K562 (cell line): ENCODE measurements at regions not wholly inside any gene's neighbourhood (a gene's known extent, or its start where the extent isn't known, plus 50 kb on each side); places are given as distances from the start of the nearest gene placed in this dataset.

ENCODE experiments used
- ATAC-seq: fragments of 200-7000 bp; cut with Tn5 transposase; 3 replicates; pipeline ENCODE4 v1.9.1; 2020; ENCODE audit warnings: moderate library complexity
- BruUV-seq: library from RNA; stranded (reverse); fragments of 400-500 nt; replicated peaks from 2 replicates; lab custom pipeline; 2021; lab: Mats Ljungman, UMichigan
- CTCF ChIA-PET: fragments of 300-600 bp; formaldehyde crosslinking; extraction: SDS; loops from one replicate; lab custom pipeline; 2021; ENCODE audit warnings: low intra/inter-chr PET ratio; lab: Yijun Ruan, JAX
- POLR2A ChIA-PET: fragments of 300-600, 350-650 bp; sonication (Branson Sonifier 250); formaldehyde crosslinking; extraction: SDS; loops from one replicate; lab custom pipeline; 2021; ENCODE audit warnings: antibody characterized with exemption, inconsistent platforms; lab: Yijun Ruan, JAX
- DNase-seq, 4 experiments: peaks; one replicate each; pipeline versions ENCODE4 v3.0.0 to v3.0.0-alpha.2; 2011 to 2018; ENCODE audit warnings: low spot score in 3 of 4, mixed read lengths in 3 of 4; ENCODE audit errors: extremely low read depth in 1 of 4
- FAIRE-seq: peaks from 2 replicates; lab custom pipeline; 2011; peaks lifted over from hg19 to GRCh38; lab: Jason Lieb, UNC
- H2AFZ ChIP-seq: 2 replicates; pipeline ENCODE4 v1.6.0; 2011; ENCODE audit warnings: low read depth, low read length, control low read depth, inconsistent platforms
- H3K27ac ChIP-seq: fragments of 200-600 bp; 3 replicates; pipeline ENCODE4 v1.8.0; 2011; ENCODE audit warnings: low read depth, mild to moderate bottlenecking, control low read depth, inconsistent platforms, low read length, moderate library complexity, mixed read lengths; ENCODE audit errors: extremely low read depth
- H3K27me3 ChIP-seq, 2 experiments: fragments of 300-600 bp in 1 of 2; 2 replicates in 1 of 2; 3 replicates in 1 of 2; pipeline versions ENCODE4 v1.6.0 to v1.8.0; 2011; ENCODE audit warnings: inconsistent platforms in 2 of 2, low read length in 2 of 2, mild to moderate bottlenecking in 1 of 2, mixed read lengths in 1 of 2, moderate library complexity in 1 of 2; ENCODE audit not compliant: control insufficient read depth in 2 of 2, insufficient read depth in 2 of 2
- H3K36me3 ChIP-seq: fragments of 300-600 bp; 3 replicates; pipeline ENCODE4 v1.8.0; 2011; ENCODE audit warnings: mild to moderate bottlenecking, low read length, inconsistent platforms; ENCODE audit not compliant: control insufficient read depth, insufficient read depth
- H3K4me1 ChIP-seq, 2 experiments: fragments of 200-600 bp in 1 of 2; replicated peaks in 1 of 2; 2 replicates in 1 of 2; 3 replicates in 1 of 2; pipeline versions ENCODE4 v1.5.1 to v1.8.0; 2011; ENCODE audit warnings: inconsistent platforms in 2 of 2, low read length in 2 of 2, mild to moderate bottlenecking in 1 of 2, mixed read lengths in 1 of 2, moderate library complexity in 1 of 2; ENCODE audit not compliant: control insufficient read depth in 2 of 2, insufficient read depth in 2 of 2
- H3K4me2 ChIP-seq: 2 replicates; pipeline ENCODE4 v1.6.1; 2011; ENCODE audit warnings: low read length, control low read depth, inconsistent platforms, mixed read lengths; ENCODE audit not compliant: insufficient read depth
- H3K4me3 ChIP-seq: fragments of 200-600 bp; sonication (generic), shearing (Covaris generic); 2 replicates; pipeline ENCODE4 v1.5.1; 2016; ENCODE audit warnings: control low read depth, inconsistent platforms
- H3K79me2 ChIP-seq: fragments of 200-600 bp; 3 replicates; pipeline ENCODE4 v1.8.0; 2011; ENCODE audit warnings: low read length, inconsistent platforms; ENCODE audit not compliant: control insufficient read depth, insufficient read depth
- H3K9ac ChIP-seq, 2 experiments: 2 replicates each; pipeline versions ENCODE4 v1.6.0 to v1.6.1; 2011; ENCODE audit warnings: low read depth in 2 of 2, low read length in 2 of 2, control low read depth in 1 of 2, inconsistent platforms in 1 of 2, mild to moderate bottlenecking in 1 of 2, mixed read lengths in 1 of 2; ENCODE audit not compliant: insufficient read depth in 1 of 2
- H3K9me1 ChIP-seq: one replicate; pipeline ENCODE4 v1.6.0; 2011; ENCODE audit warnings: inconsistent platforms, mild to moderate bottlenecking, low read length, moderate library complexity; ENCODE audit not compliant: control insufficient read depth, insufficient read depth
- H3K9me3 ChIP-seq: replicated peaks from 2 replicates; pipeline ENCODE4 v1.5.1; 2011; ENCODE audit warnings: low read depth, low read length, inconsistent platforms; ENCODE audit not compliant: control insufficient read depth, insufficient read depth
- H4K20me1 ChIP-seq: replicated peaks from 2 replicates; pipeline ENCODE4 v1.6.1; 2011; ENCODE audit warnings: low read length, inconsistent platforms, mixed read lengths; ENCODE audit not compliant: control insufficient read depth, insufficient read depth
- ASH1L ChIP-seq: fragments of 450-650 bp; IDR thresholded peaks from 2 replicates; pipeline ENCODE4 v1.6.1; 2018; ENCODE audit warnings: borderline replicate concordance, mild to moderate bottlenecking, low read depth; ENCODE audit not compliant: partially characterized antibody
- EHMT2 ChIP-seq: fragments of 450-650 bp; IDR thresholded peaks from 2 replicates; pipeline ENCODE4 v1.6.1; 2018; ENCODE audit warnings: antibody characterized with exemption
- FOXO4 ChIP-seq: fragments of 450-650 bp; formaldehyde crosslinking; IDR thresholded peaks from 2 replicates; pipeline ENCODE4 v1.4.0; 2020; ENCODE audit warnings: mild to moderate bottlenecking, moderate library complexity
- JUNB ChIP-seq: fragments of 450-650 bp; formaldehyde crosslinking; conservative IDR thresholded peaks from 2 replicates; pipeline ENCODE4 v1.4.0; 2020; ENCODE audit warnings: mild to moderate bottlenecking
- JUND ChIP-seq, 2 experiments: IDR thresholded peaks; 2 replicates in 1 of 2; 3 replicates in 1 of 2; pipeline ENCODE4 v1.6.1; 2011; ENCODE audit warnings: borderline replicate concordance in 2 of 2, low read depth in 2 of 2, low read length in 2 of 2, improper control_type of control experiment in 1 of 2, missing biosample characterization in 1 of 2, missing genetic modification characterization in 1 of 2, missing genetic modification reagents in 1 of 2
- MYBL2 ChIP-seq, 2 experiments: fragments of 450-650 bp in 1 of 2; sonication (generic) in 1 of 2; formaldehyde crosslinking in 1 of 2; IDR thresholded peaks; 2 replicates each; pipeline versions ENCODE4 v1.6.1 to v1.8.1; 2017 to 2022; ENCODE audit warnings: borderline replicate concordance in 1 of 2, inconsistent platforms in 1 of 2, low read depth in 1 of 2, mild to moderate bottlenecking in 1 of 2, missing genetic modification reagents in 1 of 2, moderate library complexity in 1 of 2
- TAF1 ChIP-seq: IDR thresholded peaks from 2 replicates; pipeline ENCODE4 v1.6.1; 2011; ENCODE audit warnings: mild to moderate bottlenecking, low read length, moderate library complexity; ENCODE audit not compliant: insufficient read depth, control insufficient read depth, severe bottlenecking; ENCODE audit errors: extremely low read depth
- ZNF133 ChIP-seq: fragments of 250-450 bp; sonication (Bioruptor Pico); IDR thresholded peaks from 2 replicates; pipeline ENCODE4 v1.4.0; 2020; ENCODE audit warnings: mild to moderate bottlenecking
- ZNF232 ChIP-seq: sonication (generic); formaldehyde crosslinking; IDR thresholded peaks from 2 replicates; pipeline ENCODE4 v1.8.0; 2022; ENCODE audit warnings: mild to moderate bottlenecking, missing genetic modification reagents
- WGBS: fragments of 100-300 bp; shearing (Covaris generic); methylation state at CpG from one replicate; pipeline ENCODE4 v1.1.6; 2016; ENCODE audit warnings: low coverage, mixed read lengths; ENCODE audit not compliant: insufficient coverage; ENCODE audit errors: missing lambda C conversion rate; 5-methylcytosine and 5-hydroxymethylcytosine counted together
- in situ Hi-C: fragments of 300-500 bp; cut with MboI; formaldehyde crosslinking; loops from 4 replicates; pipeline ENCODE4 v1.15.0; 2018; ENCODE audit warnings: inconsistent platforms, mixed read lengths
- intact Hi-C: fragments of 100-400 bp; cut with micrococcal nuclease; formaldehyde crosslinking; loops from 2 replicates; pipeline ENCODE4 v1.14.2; 2022
- TF ChIP-seq, protein P1 (sequence below): sonication (generic); formaldehyde crosslinking; IDR thresholded peaks from 2 replicates; pipeline ENCODE4 v1.8.1; 2022; ENCODE audit warnings: missing genetic modification reagents

- TF ChIP-seq, protein P1, sequence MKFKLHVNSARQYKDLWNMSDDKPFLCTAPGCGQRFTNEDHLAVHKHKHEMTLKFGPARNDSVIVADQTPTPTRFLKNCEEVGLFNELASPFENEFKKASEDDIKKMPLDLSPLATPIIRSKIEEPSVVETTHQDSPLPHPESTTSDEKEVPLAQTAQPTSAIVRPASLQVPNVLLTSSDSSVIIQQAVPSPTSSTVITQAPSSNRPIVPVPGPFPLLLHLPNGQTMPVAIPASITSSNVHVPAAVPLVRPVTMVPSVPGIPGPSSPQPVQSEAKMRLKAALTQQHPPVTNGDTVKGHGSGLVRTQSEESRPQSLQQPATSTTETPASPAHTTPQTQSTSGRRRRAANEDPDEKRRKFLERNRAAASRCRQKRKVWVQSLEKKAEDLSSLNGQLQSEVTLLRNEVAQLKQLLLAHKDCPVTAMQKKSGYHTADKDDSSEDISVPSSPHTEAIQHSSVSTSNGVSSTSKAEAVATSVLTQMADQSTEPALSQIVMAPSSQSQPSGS = no peak
- no peak for TF ChIP-seq ZNF133 (CRISPR knock-in tag)
- TF ChIP-seq ZNF232 (CRISPR knock-in tag) = no peak
- TF ChIP-seq MYBL2 (IDR thresholded peaks at IDR 0.05; ENCODE audit: low read depth) = no peak
- TF ChIP-seq MYBL2 (CRISPR knock-in tag; IDR thresholded peaks at IDR 0.05; ENCODE audit: borderline replicate concordance) = no peak
- no peak for TF ChIP-seq ASH1L
- TF ChIP-seq, all 486 proteins: peak for 0
Observed at GRCh38 chr3:4019501-4019900, 220.3 kb downstream of the LRRN1 start (continued).

GRCh38 chr3:4021162-4021561, 221.9 kb downstream of the LRRN1 start:
- Histone ChIP-seq H3K4me1 (no peaks in the 10 kb centered on the region), H3K36me3 (no peaks in the 10 kb centered on the region), H3K4me2 (no peak overlapping the region), H3K27me3 (no peaks in the 10 kb centered on the region), H3K4me3 (no peak overlapping the region), H2AFZ (no peak overlapping the region), H3K27ac (no peak overlapping the region), H3K9me1 (no peaks in the 10 kb centered on the region), H4K20me1 (no peaks in the 10 kb centered on the region), H3K9ac (no peak overlapping the region), H3K79me2 (no peaks in the 10 kb centered on the region), H3K9me3 (no peaks in the 10 kb centered on the region)
- 0% methylated on average over 1 of the region's 1 CpG for WGBS
- DNase-seq (peak in 3 of 4 experiments; percentile 16 to 22 (median 19)), FAIRE-seq (no peak), ATAC-seq (peak; percentile 60; the same call in 1 of the 3 replicates)
- ChIA-PET POLR2A (interaction anchor here (1.2 kb wide), 1 partner anchor 13 kb away, joined by 3 read pairs; no protein-coding TSS in a partner anchor), CTCF (no interaction called here)
- intact Hi-C loops = no loop called here
- in situ Hi-C loops = no loop called here
- no TSS peak for BruUV-seq
- peak; percentile 79 for TF ChIP-seq EHMT2
- TF ChIP-seq TAF1 = no peak
- TF ChIP-seq JUND (IDR thresholded peaks at IDR 0.05; ENCODE audit: borderline replicate concordance, low read depth, low read length) = peak; percentile 87
- peak; percentile 93 for TF ChIP-seq JUND (tag; IDR thresholded peaks at IDR 0.05; ENCODE audit: borderline replicate concordance, low read depth, low read length)
- no peak for TF ChIP-seq FOXO4 (CRISPR knock-in tag)
- peak; percentile 61; the same call in 1 of the 2 replicates for TF ChIP-seq JUNB (CRISPR knock-in tag)
